GM12878 (cell line): ENCODE measurements at regions not wholly inside any gene's neighbourhood (a gene's known extent, or its start where the extent isn't known, plus 50 kb on each side); places are given as distances from the start of the nearest gene placed in this dataset.

Experiments
- ATAC-seq: fragments of 200-7000 bp; cut with Tn5 transposase; 3 replicates; pipeline ENCODE4 v1.9.1; 2020; ENCODE audit warnings: mild to moderate bottlenecking, moderate library complexity
- BruUV-seq: library from RNA; stranded (reverse); fragments of 400-500 nt; replicated peaks from 2 replicates; lab custom pipeline; 2021; lab: Mats Ljungman, UMichigan
- CTCF ChIA-PET: fragments of 300-600 bp; sonication (Branson Sonifier 250); formaldehyde crosslinking; extraction: SDS; loops from one replicate; lab custom pipeline; 2021; ENCODE audit warnings: inconsistent platforms; lab: Yijun Ruan, JAX
- POLR2A ChIA-PET: fragments of 350-600 bp; formaldehyde crosslinking; extraction: SDS; loops from one replicate; lab custom pipeline; 2021; ENCODE audit warnings: inconsistent platforms; lab: Charles Lee
- RAD21 ChIA-PET: fragments of 300-600 bp; sonication (Branson Sonifier 250); formaldehyde crosslinking; loops from one replicate; lab custom pipeline; 2023; ENCODE audit warnings: antibody characterized with exemption; ENCODE audit not compliant: unreplicated experiment; lab: Charles Lee
- SMC1A ChIA-PET: fragments of 300-600 bp; sonication (Branson Sonifier 250); formaldehyde crosslinking; loops from one replicate; lab custom pipeline; 2023; ENCODE audit not compliant: unreplicated experiment, uncharacterized antibody; lab: Charles Lee
- DNase-seq: peaks from one replicate; pipeline ENCODE4 v3.0.0-alpha.2; 2011; ENCODE audit warnings: low read depth, low spot score
- FAIRE-seq: peaks from 3 replicates; lab custom pipeline; 2011; peaks lifted over from hg19 to GRCh38; lab: Jason Lieb, UNC
- H2AFZ ChIP-seq: 2 replicates; pipeline ENCODE4 v1.6.0; 2011; ENCODE audit warnings: low read depth, low read length, control low read depth; ENCODE audit not compliant: control insufficient read depth
- H3K27ac ChIP-seq: 2 replicates; pipeline ENCODE4 v1.5.1; 2011; ENCODE audit warnings: control low read depth; ENCODE audit not compliant: control insufficient read depth, insufficient read depth
- H3K27me3 ChIP-seq, 2 experiments: replicated peaks in 1 of 2; 2 replicates each; pipeline versions ENCODE4 v1.6.0 to v1.6.1; 2011; ENCODE audit warnings: low read length in 1 of 2; ENCODE audit not compliant: control insufficient read depth in 2 of 2, insufficient read depth in 2 of 2
- H3K36me3 ChIP-seq, 2 experiments: 2 replicates each; pipeline ENCODE4 v1.5.1; 2011; ENCODE audit warnings: low read length in 1 of 2; ENCODE audit not compliant: control insufficient read depth in 2 of 2, insufficient read depth in 2 of 2
- H3K4me1 ChIP-seq: 2 replicates; pipeline ENCODE4 v1.6.1; 2011; ENCODE audit warnings: mild to moderate bottlenecking, low read length, moderate library complexity, mixed read lengths; ENCODE audit not compliant: control insufficient read depth, insufficient read depth
- H3K4me2 ChIP-seq: 2 replicates; pipeline ENCODE4 v1.6.0; 2011; ENCODE audit warnings: control low read depth; ENCODE audit not compliant: control insufficient read depth, insufficient read depth
- H3K4me3 ChIP-seq: fragments of 200-600 bp; sonication (generic); 2 replicates; pipeline ENCODE4 v1.5.1; 2016
- H3K79me2 ChIP-seq: 2 replicates; pipeline ENCODE4 v1.6.0; 2011; ENCODE audit warnings: low read length; ENCODE audit not compliant: control insufficient read depth, insufficient read depth
- H3K9ac ChIP-seq: 2 replicates; pipeline ENCODE4 v1.8.0; 2011; ENCODE audit warnings: low read length, control low read depth, mixed read lengths; ENCODE audit not compliant: control insufficient read depth, insufficient read depth
- H3K9me3 ChIP-seq: replicated peaks from 3 replicates; pipeline ENCODE4 v1.5.1; 2011; ENCODE audit warnings: mild to moderate bottlenecking, low read length; ENCODE audit not compliant: control insufficient read depth, insufficient read depth
- H4K20me1 ChIP-seq: 2 replicates; pipeline ENCODE4 v1.6.0; 2011; ENCODE audit not compliant: control insufficient read depth, insufficient read depth
- BCL11A ChIP-seq: IDR thresholded peaks from 2 replicates; pipeline ENCODE4 v1.6.1; 2011; ENCODE audit warnings: low read depth, low read length
- EGR1 ChIP-seq, 2 experiments: IDR thresholded peaks; 1 replicate in 1 of 2; 2 replicates in 1 of 2; pipeline ENCODE4 v1.6.1; 2011 to 2012; ENCODE audit warnings: low read depth in 2 of 2, low read length in 2 of 2, borderline replicate concordance in 1 of 2, mild to moderate bottlenecking in 1 of 2, moderate library complexity in 1 of 2
- MEF2B ChIP-seq: fragments of 450-650 bp; IDR thresholded peaks from 2 replicates; pipeline ENCODE4 v1.6.1; 2018; ENCODE audit warnings: mild to moderate bottlenecking, moderate library complexity; ENCODE audit not compliant: partially characterized antibody, poor library complexity, severe bottlenecking
- RBBP5 ChIP-seq: fragments of 200-600 bp; sonication (generic); conservative IDR thresholded peaks from 2 replicates; pipeline ENCODE4 v1.6.1; 2016
- RCOR1 ChIP-seq: conservative IDR thresholded peaks from 2 replicates; pipeline ENCODE4 v1.6.1; 2012; ENCODE audit warnings: low read depth, low read length, improper control_type of control experiment
- YBX1 ChIP-seq: fragments of 450-650 bp; IDR thresholded peaks from 2 replicates; pipeline ENCODE4 v1.6.1; 2016; ENCODE audit warnings: antibody characterized with exemption
- WGBS: methylation state at CpG from one replicate; pipeline ENCODE4 v1.1.6; 2016; ENCODE audit warnings: low lambda C conversion rate; ENCODE audit not compliant: insufficient replicate concordance, insufficient coverage; ENCODE audit errors: missing lambda C conversion rate; 5-methylcytosine and 5-hydroxymethylcytosine counted together
- in situ Hi-C: fragments of 300-500 bp; cut with MboI; formaldehyde crosslinking; loops from 9 replicates; pipeline ENCODE4 v1.14.3; 2018; ENCODE audit warnings: mixed read lengths
- intact Hi-C: fragments of 100-400 bp; cut with micrococcal nuclease; formaldehyde crosslinking; loops from one replicate; pipeline ENCODE4 v1.14.2; 2022; ENCODE audit not compliant: unreplicated experiment
- TF ChIP-seq, protein P1 (sequence below): fragments of 450-650 bp; formaldehyde crosslinking; IDR thresholded peaks from 2 replicates; pipeline ENCODE4 v1.4.0; 2022; ENCODE audit warnings: mild to moderate bottlenecking, moderate library complexity

DNA sequence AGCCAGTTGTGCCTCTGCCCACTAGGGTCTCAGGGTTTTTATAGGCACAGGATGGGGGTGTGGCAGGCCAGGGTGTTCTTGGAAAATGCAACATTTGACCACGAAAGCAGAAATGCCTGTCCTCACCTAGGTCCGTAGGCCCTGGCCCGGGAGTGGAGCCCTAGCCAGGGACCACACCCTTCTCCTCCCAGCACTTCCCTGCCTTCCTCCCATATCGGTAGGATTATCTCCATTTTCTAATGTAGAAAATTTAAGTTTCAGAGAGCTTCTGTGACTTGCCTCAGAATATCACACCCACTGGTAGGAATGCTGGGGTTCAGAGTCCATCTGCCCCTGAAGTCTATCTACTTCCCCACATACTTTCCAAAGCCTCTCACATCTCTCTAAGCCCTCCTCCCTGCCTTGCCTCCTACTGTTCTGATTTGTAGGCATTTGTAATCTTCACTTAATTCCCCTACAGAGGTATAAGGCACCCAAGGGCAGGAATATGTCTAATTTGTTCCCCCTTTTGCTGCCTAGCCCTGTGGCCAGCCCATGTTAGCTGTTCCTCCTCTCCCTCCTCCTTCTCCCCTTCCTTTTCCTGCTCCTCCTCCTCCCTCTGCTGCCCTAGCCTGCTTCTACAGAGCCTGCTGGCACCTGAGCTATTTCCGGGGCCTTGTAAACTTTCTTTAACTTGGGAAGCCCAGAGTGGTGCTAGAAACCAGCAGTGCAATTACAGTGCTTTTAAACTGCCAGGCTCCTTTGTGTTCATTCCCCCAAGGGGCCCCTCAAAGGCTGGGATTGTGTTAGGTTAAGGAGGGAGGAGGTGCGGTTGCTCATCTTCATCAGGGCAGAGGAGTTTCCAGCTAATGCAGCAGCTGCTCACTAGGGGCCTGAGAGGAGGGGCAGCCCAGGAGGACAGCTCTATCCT, 71.1 kb downstream of the MRPL46 start:
- 22% methylated on average over 6 of the region's 6 CpGs for WGBS
- no peak overlapping the region for H3K9ac ChIP-seq
- no peaks in the 10 kb centered on the region for H4K20me1 ChIP-seq
- H3K27me3 ChIP-seq: peaks cover 1 to 3% of the 10 kb centered on the region in 2 experiments; a peak in 2 of 4 replicates
- ChIA-PET RAD21 (no interaction called here), POLR2A (no interaction called here), SMC1A (no interaction called here), CTCF (no interaction called here)
- no TSS peak for BruUV-seq
- H3K79me2 ChIP-seq: no peaks in the 10 kb centered on the region
- H3K9me3 ChIP-seq: no peaks in the 10 kb centered on the region
- H2AFZ ChIP-seq: no peak overlapping the region
- in situ Hi-C loops: no loop called here
- DNase-seq (no peak), FAIRE-seq (no peak), ATAC-seq (no peak)
- H3K36me3 ChIP-seq: no peaks in the 10 kb centered on the region
- no peaks in the 10 kb centered on the region for H3K4me1 ChIP-seq
- no peak overlapping the region for H3K4me3 ChIP-seq
- H3K4me2 ChIP-seq: no peak overlapping the region
- no peak overlapping the region for H3K27ac ChIP-seq
- intact Hi-C loops: no loop called here
- TF ChIP-seq RBBP5 (no peak), BCL11A (no peak), MEF2B (no peak), RCOR1 (no peak), EGR1 (IDR thresholded peaks at IDR 0.05; ENCODE audit: borderline replicate concordance in 1 of 2, low read depth in 2 of 2, low read length in 2 of 2) (no peak), YBX1 (no peak)
- TF ChIP-seq, protein P1, sequence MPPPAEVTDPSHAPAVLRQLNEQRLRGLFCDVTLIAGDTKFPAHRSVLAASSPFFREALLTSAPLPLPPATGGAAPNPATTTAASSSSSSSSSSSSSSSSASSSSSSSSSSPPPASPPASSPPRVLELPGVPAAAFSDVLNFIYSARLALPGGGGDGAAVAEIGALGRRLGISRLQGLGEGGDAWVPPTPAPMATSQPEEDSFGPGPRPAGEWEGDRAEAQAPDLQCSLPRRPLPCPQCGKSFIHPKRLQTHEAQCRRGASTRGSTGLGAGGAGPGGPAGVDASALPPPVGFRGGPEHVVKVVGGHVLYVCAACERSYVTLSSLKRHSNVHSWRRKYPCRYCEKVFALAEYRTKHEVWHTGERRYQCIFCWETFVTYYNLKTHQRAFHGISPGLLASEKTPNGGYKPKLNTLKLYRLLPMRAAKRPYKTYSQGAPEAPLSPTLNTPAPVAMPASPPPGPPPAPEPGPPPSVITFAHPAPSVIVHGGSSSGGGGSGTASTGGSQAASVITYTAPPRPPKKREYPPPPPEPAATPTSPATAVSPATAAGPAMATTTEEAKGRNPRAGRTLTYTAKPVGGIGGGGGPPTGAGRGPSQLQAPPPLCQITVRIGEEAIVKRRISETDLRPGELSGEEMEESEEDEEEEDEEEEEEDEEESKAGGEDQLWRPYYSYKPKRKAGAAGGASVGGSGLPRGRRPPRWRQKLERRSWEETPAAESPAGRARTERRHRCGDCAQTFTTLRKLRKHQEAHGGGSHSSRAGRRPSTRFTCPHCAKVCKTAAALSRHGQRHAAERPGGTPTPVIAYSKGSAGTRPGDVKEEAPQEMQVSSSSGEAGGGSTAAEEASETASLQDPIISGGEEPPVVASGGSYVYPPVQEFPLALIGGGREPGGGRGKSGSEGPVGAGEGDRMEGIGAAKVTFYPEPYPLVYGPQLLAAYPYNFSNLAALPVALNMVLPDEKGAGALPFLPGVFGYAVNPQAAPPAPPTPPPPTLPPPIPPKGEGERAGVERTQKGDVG (CRISPR knock-in tag): no peak
